MM.1S (cell line): ENCODE measurements at regions not wholly inside any gene's neighbourhood (a gene's known extent, or its start where the extent isn't known, plus 50 kb on each side); places are given as distances from the start of the nearest gene placed in this dataset.

ENCODE experiments used
- DNase-seq: peaks from one replicate; pipeline ENCODE4 v3.0.0-alpha.2; 2015
- H2AFZ ChIP-seq: fragments of 300-600 bp; sonication (generic); 2 replicates; pipeline ENCODE4 v1.6.0; 2016; ENCODE audit warnings: antibody characterized with exemption, low read length
- H3F3A ChIP-seq: fragments of 300-600 bp; sonication (generic); 2 replicates; pipeline ENCODE4 v1.6.1; 2016; ENCODE audit warnings: mild to moderate bottlenecking, antibody characterized with exemption, low read length, moderate library complexity, mixed read lengths; ENCODE audit not compliant: insufficient read depth
- H3K27ac ChIP-seq: fragments of 300-600 bp; sonication (generic); 2 replicates; pipeline ENCODE4 v1.5.1; 2016; ENCODE audit warnings: mild to moderate bottlenecking, low read length
- H3K27me3 ChIP-seq: fragments of 300-600 bp; sonication (generic); replicated peaks from 2 replicates; pipeline ENCODE4 v1.6.0; 2016; ENCODE audit warnings: low read length; ENCODE audit not compliant: insufficient read depth
- H3K36me3 ChIP-seq: fragments of 300-600 bp; sonication (generic); replicated peaks from 2 replicates; pipeline ENCODE4 v1.6.1; 2016; ENCODE audit warnings: mild to moderate bottlenecking, low read length, mixed read lengths; ENCODE audit not compliant: insufficient read depth
- H3K4me1 ChIP-seq: fragments of 300-600 bp; sonication (generic); 2 replicates; pipeline ENCODE4 v1.6.1; 2016; ENCODE audit warnings: low read length, mixed read lengths
- H3K4me2 ChIP-seq: fragments of 300-600 bp; sonication (generic); 2 replicates; pipeline ENCODE4 v1.6.0; 2016; ENCODE audit warnings: low read depth, low read length
- H3K4me3 ChIP-seq: fragments of 300-600 bp; sonication (generic); 2 replicates; pipeline ENCODE4 v1.5.1; 2016; ENCODE audit warnings: low read length, mixed read lengths
- H3K79me2 ChIP-seq: fragments of 300-600 bp; sonication (generic); 2 replicates; pipeline ENCODE4 v1.6.1; 2016; ENCODE audit warnings: mixed run types, low read length, mixed read lengths
- H3K9ac ChIP-seq: fragments of 300-600 bp; sonication (generic); 2 replicates; pipeline ENCODE4 v1.6.1; 2016; ENCODE audit warnings: low read length, mixed read lengths
- H3K9me2 ChIP-seq: fragments of 300-600 bp; sonication (generic); replicated peaks from 2 replicates; pipeline ENCODE4 v1.6.1; 2016; ENCODE audit warnings: mild to moderate bottlenecking, low read length, mixed read lengths; ENCODE audit not compliant: insufficient read depth
- H3K9me3 ChIP-seq: fragments of 300-600 bp; sonication (generic); replicated peaks from 2 replicates; pipeline ENCODE4 v1.6.1; 2016; ENCODE audit warnings: mild to moderate bottlenecking, low read length, mixed read lengths; ENCODE audit not compliant: insufficient read depth
- H4K20me1 ChIP-seq: fragments of 300-600 bp; sonication (generic); 2 replicates; pipeline ENCODE4 v1.6.1; 2016; ENCODE audit warnings: mild to moderate bottlenecking, low read length, moderate library complexity, mixed read lengths; ENCODE audit not compliant: insufficient read depth
- EZH2 ChIP-seq: fragments of 300-600 bp; sonication (generic); optimal IDR thresholded peaks from 2 replicates; pipeline ENCODE3; 2017; ENCODE audit warnings: low read depth, mild to moderate bottlenecking, antibody characterized with exemption, low read length, mixed read lengths
- EZH2phosphoT487 ChIP-seq: fragments of 300-600 bp; sonication (generic); IDR thresholded peaks from 2 replicates; pipeline ENCODE4 v1.6.1; 2018; ENCODE audit warnings: antibody characterized with exemption, low read length
- TF ChIP-seq, protein P1 (sequence below): fragments of 300-600 bp; sonication (generic); IDR thresholded peaks from 2 replicates; pipeline ENCODE4 v1.5.1; 2016; ENCODE audit warnings: antibody characterized with exemption, low read length, mixed read lengths

- Histone ChIP-seq H3K36me3 (no peaks in the 10 kb centered on the region), H3K9me2 (no peaks in the 10 kb centered on the region), H3K4me1 (no peaks in the 10 kb centered on the region), H3K9ac (no peak overlapping the region), H3K27ac (no peak overlapping the region), H3K4me3 (no peak overlapping the region), H2AFZ (no peak overlapping the region), H3K4me2 (no peak overlapping the region), H4K20me1 (no peaks in the 10 kb centered on the region), H3K27me3 (no peaks in the 10 kb centered on the region), H3F3A (no peaks in the 10 kb centered on the region), H3K9me3 (no peaks in the 10 kb centered on the region), H3K79me2 (no peaks in the 10 kb centered on the region)
- no peak for TF ChIP-seq EZH2
- no peak for TF ChIP-seq EZH2phosphoT487
- TF ChIP-seq, protein P1, sequence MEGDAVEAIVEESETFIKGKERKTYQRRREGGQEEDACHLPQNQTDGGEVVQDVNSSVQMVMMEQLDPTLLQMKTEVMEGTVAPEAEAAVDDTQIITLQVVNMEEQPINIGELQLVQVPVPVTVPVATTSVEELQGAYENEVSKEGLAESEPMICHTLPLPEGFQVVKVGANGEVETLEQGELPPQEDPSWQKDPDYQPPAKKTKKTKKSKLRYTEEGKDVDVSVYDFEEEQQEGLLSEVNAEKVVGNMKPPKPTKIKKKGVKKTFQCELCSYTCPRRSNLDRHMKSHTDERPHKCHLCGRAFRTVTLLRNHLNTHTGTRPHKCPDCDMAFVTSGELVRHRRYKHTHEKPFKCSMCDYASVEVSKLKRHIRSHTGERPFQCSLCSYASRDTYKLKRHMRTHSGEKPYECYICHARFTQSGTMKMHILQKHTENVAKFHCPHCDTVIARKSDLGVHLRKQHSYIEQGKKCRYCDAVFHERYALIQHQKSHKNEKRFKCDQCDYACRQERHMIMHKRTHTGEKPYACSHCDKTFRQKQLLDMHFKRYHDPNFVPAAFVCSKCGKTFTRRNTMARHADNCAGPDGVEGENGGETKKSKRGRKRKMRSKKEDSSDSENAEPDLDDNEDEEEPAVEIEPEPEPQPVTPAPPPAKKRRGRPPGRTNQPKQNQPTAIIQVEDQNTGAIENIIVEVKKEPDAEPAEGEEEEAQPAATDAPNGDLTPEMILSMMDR: no peak
- DNase-seq: no peak
Measured at GRCh38 chr6:154596701-154597100, 86.2 kb upstream of the CNKSR3 start.

- H3F3A ChIP-seq: no peaks in the 10 kb centered on the region
- no peaks in the 10 kb centered on the region for H3K9me2 ChIP-seq
- H3K27me3 ChIP-seq: no peaks in the 10 kb centered on the region
- DNase-seq: no peak
- no peaks in the 10 kb centered on the region for H3K79me2 ChIP-seq
- H3K4me2 ChIP-seq: no peak overlapping the region
- H3K4me1 ChIP-seq: no peaks in the 10 kb centered on the region
- TF ChIP-seq EZH2phosphoT487 (no peak), EZH2 (no peak)
- TF ChIP-seq, protein P1: no peak
- no peak overlapping the region for H3K27ac ChIP-seq
- H4K20me1 ChIP-seq: no peaks in the 10 kb centered on the region
- no peak overlapping the region for H3K4me3 ChIP-seq
- no peak overlapping the region for H2AFZ ChIP-seq
- H3K9ac ChIP-seq: no peak overlapping the region
- no peaks in the 10 kb centered on the region for H3K9me3 ChIP-seq
- H3K36me3 ChIP-seq: no peaks in the 10 kb centered on the region
Measured at GRCh38 chr6:154598399-154598798, 87.9 kb upstream of the CNKSR3 start.

DNA sequence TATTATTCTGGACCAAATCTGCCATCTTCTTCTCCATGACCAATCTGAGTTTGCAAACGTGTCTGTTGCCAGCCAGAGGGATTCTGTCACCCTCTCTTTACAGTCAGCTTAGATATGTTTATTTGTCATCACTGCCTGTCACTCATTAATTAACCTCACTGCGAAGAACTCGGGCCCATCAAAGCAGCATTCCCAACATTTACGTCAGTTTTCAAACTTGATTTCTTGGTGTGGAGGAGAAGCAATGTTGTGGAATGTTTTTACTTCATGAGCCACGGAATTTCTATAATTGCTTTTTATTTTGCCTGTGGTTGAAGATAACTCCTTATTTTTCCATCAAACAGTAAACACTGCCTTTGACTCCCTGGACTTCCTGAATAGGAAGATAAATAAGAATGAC, 91.8 kb upstream of the CNKSR3 start:
- H3K9ac ChIP-seq: no peak overlapping the region
- no peak overlapping the region for H3K4me2 ChIP-seq
- no peaks in the 10 kb centered on the region for H3F3A ChIP-seq
- H3K4me1 ChIP-seq: no peaks in the 10 kb centered on the region
- H3K4me3 ChIP-seq: no peak overlapping the region
- H3K9me3 ChIP-seq: no peaks in the 10 kb centered on the region
- H3K27ac ChIP-seq: no peak overlapping the region
- TF ChIP-seq, protein P1: no peak
- TF ChIP-seq EZH2phosphoT487: no peak
- no peak for TF ChIP-seq EZH2
- H3K36me3 ChIP-seq: no peaks in the 10 kb centered on the region
- no peak for DNase-seq
- no peaks in the 10 kb centered on the region for H3K79me2 ChIP-seq
- no peak overlapping the region for H2AFZ ChIP-seq
- H3K27me3 ChIP-seq: no peaks in the 10 kb centered on the region
- H3K9me2 ChIP-seq: no peaks in the 10 kb centered on the region
- H4K20me1 ChIP-seq: no peaks in the 10 kb centered on the region

DNA sequence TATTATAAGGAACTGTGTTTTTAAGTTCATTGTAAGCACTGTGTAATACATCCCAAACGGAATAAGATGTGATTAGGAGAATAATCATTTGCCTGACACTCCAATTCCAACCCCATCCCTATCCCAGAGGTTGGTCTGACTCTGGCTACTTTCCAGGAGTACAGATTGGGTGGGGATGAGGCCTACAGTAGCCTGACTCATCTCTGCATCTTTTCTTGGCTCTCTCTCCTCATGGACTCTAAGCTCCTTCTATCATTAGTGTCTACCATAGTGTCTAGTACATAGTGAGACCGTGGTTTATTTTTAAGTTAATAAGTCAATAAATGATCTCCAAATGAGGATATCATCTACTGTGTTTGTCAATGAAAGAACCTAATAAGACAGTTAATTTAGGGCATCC, 92.2 kb upstream of the CNKSR3 start:
- H3K27ac ChIP-seq: no peak overlapping the region
- no peak overlapping the region for H3K4me2 ChIP-seq
- H3K9ac ChIP-seq: no peak overlapping the region
- H2AFZ ChIP-seq: no peak overlapping the region
- H3K9me3 ChIP-seq: no peaks in the 10 kb centered on the region
- no peaks in the 10 kb centered on the region for H3K27me3 ChIP-seq
- no peaks in the 10 kb centered on the region for H3K36me3 ChIP-seq
- no peaks in the 10 kb centered on the region for H3K4me1 ChIP-seq
- no peak for DNase-seq
- H3K4me3 ChIP-seq: no peak overlapping the region
- TF ChIP-seq EZH2 (no peak), EZH2phosphoT487 (no peak)
- TF ChIP-seq, protein P1: no peak
- no peaks in the 10 kb centered on the region for H4K20me1 ChIP-seq
- no peaks in the 10 kb centered on the region for H3K9me2 ChIP-seq
- H3F3A ChIP-seq: no peaks in the 10 kb centered on the region
- H3K79me2 ChIP-seq: no peaks in the 10 kb centered on the region
